ENCODE measurements at regions not wholly inside any gene's neighbourhood (a gene's known extent, or its start where the extent isn't known, plus 50 kb on each side); places are given as distances from the start of the nearest gene placed in this dataset.

DNA sequence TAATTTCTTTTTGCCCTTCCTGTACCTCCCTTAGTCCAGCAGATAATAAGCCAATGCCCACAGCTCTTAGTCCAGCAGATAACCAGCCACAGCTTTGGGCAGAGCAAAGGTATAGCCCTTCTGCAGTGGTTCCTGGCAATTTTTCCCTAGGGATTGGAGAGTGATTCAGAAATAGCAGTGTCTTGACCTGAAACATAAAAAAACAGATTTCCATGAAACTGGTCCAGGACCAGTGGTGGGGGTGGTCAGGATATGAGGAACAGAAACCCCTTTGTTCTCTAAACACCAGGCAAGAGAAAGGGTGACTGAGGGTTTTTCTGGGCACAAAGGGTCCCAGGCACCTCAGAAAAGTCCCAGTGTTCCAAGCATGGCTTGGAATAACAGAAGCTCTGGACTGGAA is 103.4 kb downstream of the ARRDC4 start:
- no peaks in the 10 kb centered on the region for H3K9me3 ChIP-seq (ENCODE audit: control insufficient read depth, insufficient read depth, low read length)
- no peaks in the 10 kb centered on the region for H3K4me1 ChIP-seq (ENCODE audit: control insufficient read depth, insufficient read depth, low read length)
- no peak overlapping the region for H3K4me3 ChIP-seq (ENCODE audit: low read length)
- no peaks in the 10 kb centered on the region for H3K27me3 ChIP-seq (ENCODE audit: control insufficient read depth, insufficient read depth, low read length)
- no peaks in the 10 kb centered on the region for H3K36me3 ChIP-seq (ENCODE audit: control insufficient read depth, insufficient read depth, low read length)
- DNase-seq (ENCODE audit: low read depth, low spot score): no peak
- H3K27ac ChIP-seq (ENCODE audit: low read length): no peak overlapping the region

DNA sequence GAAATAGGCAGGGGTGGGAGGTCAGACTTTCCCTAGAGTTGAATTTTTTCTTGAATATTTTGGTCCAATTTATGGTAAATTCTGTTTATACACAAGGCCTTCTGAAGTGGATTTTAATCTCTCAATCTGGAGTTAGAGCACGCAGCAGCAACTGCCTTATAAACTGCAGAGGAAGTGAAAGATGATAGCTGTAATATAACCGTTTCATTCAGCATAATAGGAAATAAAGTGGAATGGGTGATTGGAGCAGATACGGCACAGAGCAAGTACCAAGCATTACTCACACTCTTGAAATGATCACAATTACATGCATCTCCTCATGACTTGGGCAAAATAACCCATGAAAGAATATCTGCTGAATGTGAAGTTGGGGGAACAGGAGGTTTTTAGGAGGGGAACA is 106.8 kb downstream of the ARRDC4 start:
- no CpG with 5 or more reads among the region's 3 CpGs for WGBS (ENCODE audit: insufficient coverage, insufficient read length)
- DNase-seq (ENCODE audit: low read depth, low spot score): no peak
- Histone ChIP-seq H3K9me3 (ENCODE audit: control insufficient read depth, insufficient read depth, low read length) (peaks cover 2% of the 10 kb centered on the region; the same call in 1 of the 2 replicates), H3K36me3 (ENCODE audit: control insufficient read depth, insufficient read depth, low read length) (no peaks in the 10 kb centered on the region), H3K27ac (ENCODE audit: low read length) (no peak overlapping the region), H3K4me3 (ENCODE audit: low read length) (no peak overlapping the region), H3K4me1 (ENCODE audit: control insufficient read depth, insufficient read depth, low read length) (no peaks in the 10 kb centered on the region), H3K27me3 (ENCODE audit: control insufficient read depth, insufficient read depth, low read length) (no peaks in the 10 kb centered on the region)

DNA sequence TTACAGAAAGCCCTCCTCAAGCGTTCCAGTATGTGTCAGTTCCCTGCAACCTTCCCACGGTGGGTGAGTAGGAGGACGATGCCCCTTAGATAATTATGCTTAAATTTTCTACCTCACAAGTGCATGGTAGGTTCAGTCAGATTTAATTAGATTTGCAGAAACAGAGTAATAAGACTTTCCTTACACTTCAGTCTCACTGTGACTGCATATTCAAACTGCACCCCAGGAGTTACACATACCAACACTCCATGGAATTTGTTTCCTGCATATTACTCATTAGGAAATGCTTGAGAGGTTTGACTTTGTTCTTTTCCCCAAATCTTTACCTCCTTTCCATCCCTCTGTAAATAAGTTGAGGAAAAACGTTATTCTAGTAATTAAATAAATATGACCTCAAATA is 108.8 kb downstream of the ARRDC4 start:
- H3K27ac ChIP-seq (ENCODE audit: low read length): no peak overlapping the region
- H3K36me3 ChIP-seq (ENCODE audit: control insufficient read depth, insufficient read depth, low read length): no peaks in the 10 kb centered on the region
- H3K27me3 ChIP-seq (ENCODE audit: control insufficient read depth, insufficient read depth, low read length): no peaks in the 10 kb centered on the region
- no CpG with 5 or more reads among the region's 4 CpGs for WGBS (ENCODE audit: insufficient coverage, insufficient read length)
- no peak overlapping the region for H3K4me3 ChIP-seq (ENCODE audit: low read length)
- peaks cover 2% of the 10 kb centered on the region; the same call in 1 of the 2 replicates for H3K9me3 ChIP-seq (ENCODE audit: control insufficient read depth, insufficient read depth, low read length)
- no peak for DNase-seq (ENCODE audit: low read depth, low spot score)
- H3K4me1 ChIP-seq (ENCODE audit: control insufficient read depth, insufficient read depth, low read length): no peaks in the 10 kb centered on the region

- H3K4me3 ChIP-seq (ENCODE audit: low read length): no peak overlapping the region
- no CpG with 5 or more reads among the region's 2 CpGs for WGBS (ENCODE audit: insufficient coverage, insufficient read length)
- no peaks in the 10 kb centered on the region for H3K4me1 ChIP-seq (ENCODE audit: control insufficient read depth, insufficient read depth, low read length)
- no peak for DNase-seq (ENCODE audit: low read depth, low spot score)
- no peaks in the 10 kb centered on the region for H3K36me3 ChIP-seq (ENCODE audit: control insufficient read depth, insufficient read depth, low read length)
- H3K27me3 ChIP-seq (ENCODE audit: control insufficient read depth, insufficient read depth, low read length): no peaks in the 10 kb centered on the region
- no peak overlapping the region for H3K27ac ChIP-seq (ENCODE audit: low read length)
- H3K9me3 ChIP-seq (ENCODE audit: control insufficient read depth, insufficient read depth, low read length): peaks cover 2% of the 10 kb centered on the region; the same call in 1 of the 2 replicates
Measured at GRCh38 chr15:98070137-98070536, 109.6 kb downstream of the ARRDC4 start.

- Histone ChIP-seq H3K27ac (ENCODE audit: low read length) (no peak overlapping the region), H3K4me1 (ENCODE audit: control insufficient read depth, insufficient read depth, low read length) (no peaks in the 10 kb centered on the region), H3K4me3 (ENCODE audit: low read length) (no peak overlapping the region), H3K27me3 (ENCODE audit: control insufficient read depth, insufficient read depth, low read length) (no peaks in the 10 kb centered on the region), H3K36me3 (ENCODE audit: control insufficient read depth, insufficient read depth, low read length) (no peaks in the 10 kb centered on the region), H3K9me3 (ENCODE audit: control insufficient read depth, insufficient read depth, low read length) (peaks cover 2% of the 10 kb centered on the region; the same call in 1 of the 2 replicates)
- no peak for DNase-seq (ENCODE audit: low read depth, low spot score)
Measured at GRCh38 chr15:98071786-98072185, 111.3 kb downstream of the ARRDC4 start.

- no peak overlapping the region for H3K4me3 ChIP-seq (ENCODE audit: low read length)
- no peaks in the 10 kb centered on the region for H3K27me3 ChIP-seq (ENCODE audit: control insufficient read depth, insufficient read depth, low read length)
- no peaks in the 10 kb centered on the region for H3K9me3 ChIP-seq (ENCODE audit: control insufficient read depth, insufficient read depth, low read length)
- H3K4me1 ChIP-seq (ENCODE audit: control insufficient read depth, insufficient read depth, low read length): no peaks in the 10 kb centered on the region
- no peak for DNase-seq (ENCODE audit: low read depth, low spot score)
- H3K36me3 ChIP-seq (ENCODE audit: control insufficient read depth, insufficient read depth, low read length): no peaks in the 10 kb centered on the region
- H3K27ac ChIP-seq (ENCODE audit: low read length): no peak overlapping the region
Measured at GRCh38 chr15:98075441-98075840, 114.9 kb downstream of the ARRDC4 start.

DNA sequence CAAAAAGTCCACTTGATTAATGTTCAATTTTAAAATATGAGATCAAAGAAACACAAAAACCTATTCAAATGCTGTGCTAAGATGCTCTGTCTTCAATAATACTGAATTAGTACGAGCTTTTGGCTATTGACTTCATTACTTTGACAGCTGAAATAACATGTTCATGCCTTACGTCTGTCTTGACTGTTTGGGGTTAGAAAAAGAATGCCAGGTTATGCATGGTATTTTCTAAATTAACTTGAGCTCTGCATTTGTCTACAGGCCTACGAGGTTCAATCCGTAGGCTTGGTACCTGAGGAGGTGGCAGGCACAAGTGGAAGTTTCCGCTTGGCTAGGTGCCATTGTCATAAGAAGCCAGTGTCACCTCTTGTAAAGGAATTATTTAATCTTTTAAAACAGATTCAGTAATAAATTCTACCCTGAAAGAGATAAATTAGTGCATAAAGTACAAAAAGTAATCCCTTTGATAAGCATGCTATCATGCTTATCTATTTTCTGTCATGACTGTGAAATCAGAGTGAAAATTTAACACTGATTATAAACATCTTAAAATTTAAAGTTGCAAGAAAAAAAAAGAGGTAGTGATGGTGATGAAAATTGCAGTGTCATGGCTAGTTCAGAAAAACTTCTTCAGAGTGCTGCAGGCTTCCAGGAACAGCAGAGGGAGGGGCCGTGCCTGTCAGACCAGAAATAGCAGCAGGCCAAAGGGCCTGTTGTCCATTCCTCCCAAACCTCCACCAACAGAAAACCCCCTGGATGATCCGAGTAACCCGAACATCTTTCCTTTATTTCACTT is 115.7 kb downstream of the ARRDC4 start:
- no CpG with 5 or more reads among the region's 8 CpGs for WGBS (ENCODE audit: insufficient coverage, insufficient read length)
- DNase-seq (ENCODE audit: low read depth, low spot score): no peak
- Histone ChIP-seq H3K9me3 (ENCODE audit: control insufficient read depth, insufficient read depth, low read length) (no peaks in the 10 kb centered on the region), H3K4me3 (ENCODE audit: low read length) (no peak overlapping the region), H3K27ac (ENCODE audit: low read length) (no peak overlapping the region), H3K27me3 (ENCODE audit: control insufficient read depth, insufficient read depth, low read length) (no peaks in the 10 kb centered on the region), H3K36me3 (ENCODE audit: control insufficient read depth, insufficient read depth, low read length) (no peaks in the 10 kb centered on the region), H3K4me1 (ENCODE audit: control insufficient read depth, insufficient read depth, low read length) (no peaks in the 10 kb centered on the region)

DNA sequence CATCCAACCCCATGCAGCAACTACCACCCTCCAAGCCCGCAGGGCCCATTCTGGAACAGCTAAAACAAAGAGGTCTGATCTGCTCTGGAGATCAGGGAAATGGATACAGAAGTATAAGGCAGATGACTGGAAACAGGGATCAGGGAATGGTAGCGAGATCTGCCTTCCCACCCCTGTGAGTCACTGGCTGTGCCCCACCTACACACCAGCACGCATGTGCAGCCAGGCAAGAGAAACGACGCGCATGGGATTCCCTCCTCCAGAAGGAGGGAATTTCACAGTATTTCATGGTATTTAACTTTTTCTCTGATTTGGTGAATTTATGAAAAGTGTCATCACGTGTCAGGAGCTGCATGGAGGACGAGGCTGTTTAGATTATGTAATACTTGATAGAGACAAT is 116.7 kb downstream of the ARRDC4 start:
- no CpG with 5 or more reads among the region's 8 CpGs for WGBS (ENCODE audit: insufficient coverage, insufficient read length)
- Histone ChIP-seq H3K4me1 (ENCODE audit: control insufficient read depth, insufficient read depth, low read length) (no peaks in the 10 kb centered on the region), H3K9me3 (ENCODE audit: control insufficient read depth, insufficient read depth, low read length) (no peaks in the 10 kb centered on the region), H3K27me3 (ENCODE audit: control insufficient read depth, insufficient read depth, low read length) (no peaks in the 10 kb centered on the region), H3K27ac (ENCODE audit: low read length) (no peak overlapping the region), H3K36me3 (ENCODE audit: control insufficient read depth, insufficient read depth, low read length) (no peaks in the 10 kb centered on the region), H3K4me3 (ENCODE audit: low read length) (no peak overlapping the region)
- DNase-seq (ENCODE audit: low read depth, low spot score): no peak

DNA sequence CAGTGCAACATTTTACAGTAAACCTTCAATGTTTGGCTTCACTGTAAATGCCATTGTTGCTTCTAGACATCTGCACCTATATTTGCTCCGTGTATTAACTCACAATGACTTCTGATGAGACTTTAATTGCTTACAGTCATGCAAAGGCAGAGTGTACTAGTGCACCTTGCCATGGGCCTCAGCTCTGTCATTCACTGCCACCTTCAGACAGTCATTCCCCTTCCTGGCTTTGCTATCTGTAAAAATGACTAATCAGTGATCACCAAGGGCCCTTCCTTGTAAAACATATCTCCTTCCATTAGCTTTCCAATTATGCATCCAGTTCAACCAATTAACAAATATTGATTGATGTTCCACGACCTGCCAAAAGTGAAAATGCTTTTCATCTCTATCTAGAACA is 120.3 kb downstream of the ARRDC4 start:
- Histone ChIP-seq H3K27ac (ENCODE audit: low read length) (no peak overlapping the region), H3K9me3 (ENCODE audit: control insufficient read depth, insufficient read depth, low read length) (no peaks in the 10 kb centered on the region), H3K27me3 (ENCODE audit: control insufficient read depth, insufficient read depth, low read length) (no peaks in the 10 kb centered on the region), H3K4me1 (ENCODE audit: control insufficient read depth, insufficient read depth, low read length) (no peaks in the 10 kb centered on the region), H3K4me3 (ENCODE audit: low read length) (no peak overlapping the region), H3K36me3 (ENCODE audit: control insufficient read depth, insufficient read depth, low read length) (no peaks in the 10 kb centered on the region)
- WGBS (ENCODE audit: insufficient coverage, insufficient read length): no CpG with 5 or more reads among the region's 2 CpGs
- DNase-seq (ENCODE audit: low read depth, low spot score): no peak

GRCh38 chr15:98083203-98083910 is 122.9 kb downstream of the ARRDC4 start:
- no peaks in the 10 kb centered on the region for H3K27me3 ChIP-seq (ENCODE audit: control insufficient read depth, insufficient read depth, low read length)

More at GRCh38 chr15:98083203-98083910, 122.9 kb downstream of the ARRDC4 start:
- Histone ChIP-seq H3K4me1 (ENCODE audit: control insufficient read depth, insufficient read depth, low read length) (no peaks in the 10 kb centered on the region), H3K4me3 (ENCODE audit: low read length) (no peak overlapping the region), H3K27ac (ENCODE audit: low read length) (no peak overlapping the region), H3K9me3 (ENCODE audit: control insufficient read depth, insufficient read depth, low read length) (no peaks in the 10 kb centered on the region), H3K36me3 (ENCODE audit: control insufficient read depth, insufficient read depth, low read length) (no peaks in the 10 kb centered on the region)
- whole genome bisulfite sequencing (ENCODE audit: insufficient coverage, insufficient read length): no CpG with 5 or more reads among the region's 14 CpGs
- no peak for DNase-seq (ENCODE audit: low read depth, low spot score)
